ENCODE measurements at regions not wholly inside any gene's neighbourhood (a gene's known extent, or its start where the extent isn't known, plus 50 kb on each side); places are given as distances from the start of the nearest gene placed in this dataset.

DNA sequence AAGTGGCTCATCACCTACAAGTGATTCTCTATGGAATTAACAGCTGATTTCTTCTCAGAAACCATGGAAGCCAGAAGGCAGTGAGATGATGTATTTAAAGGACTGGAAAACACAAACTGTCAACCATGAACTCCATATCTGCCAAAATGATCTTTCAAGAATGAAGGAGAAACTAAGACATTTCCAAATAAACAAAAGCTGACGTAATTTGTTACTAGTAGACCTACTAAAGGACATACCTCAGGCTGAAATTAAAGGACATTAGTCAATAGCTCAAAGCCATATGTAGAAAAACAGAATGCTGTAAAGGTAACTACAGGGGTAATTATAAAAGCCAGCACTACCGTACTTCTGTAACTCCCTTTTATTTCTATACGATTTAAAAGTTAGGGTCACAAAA lies 129.4 kb upstream of the TMEM45B start:
- no peak overlapping the region for H3K27ac ChIP-seq (ENCODE audit: low read depth, low read length)
- no peak for DNase-seq
- H3K23ac ChIP-seq (ENCODE audit: low read length) = no peak overlapping the region
- no peak overlapping the region for H3K9ac ChIP-seq (ENCODE audit: low read length)
- no peaks in the 10 kb centered on the region for H3K36me3 ChIP-seq (ENCODE audit: control insufficient read depth, insufficient read depth, low read length)
- no peaks in the 10 kb centered on the region for H3K4me1 ChIP-seq (ENCODE audit: control insufficient read depth, low read depth, low read length)
- H3K4ac ChIP-seq (ENCODE audit: low read depth, low read length) = no peak overlapping the region
- no peak overlapping the region for H3K4me3 ChIP-seq (ENCODE audit: low read length)
- H3K56ac ChIP-seq (ENCODE audit: low read length) = no peak overlapping the region
- no peak overlapping the region for H2AK5ac ChIP-seq (ENCODE audit: low read length)
- H4K5ac ChIP-seq (ENCODE audit: low read length) = no peak overlapping the region
- no CpG with 5 or more reads among the region's 3 CpGs for WGBS (ENCODE audit: extremely low coverage, insufficient coverage, low lambda C conversion rate)
- H4K8ac ChIP-seq (ENCODE audit: low read depth, low read length) = no peak overlapping the region
- H3K18ac ChIP-seq (ENCODE audit: low read length) = no peak overlapping the region
- H3K27me3 ChIP-seq (ENCODE audit: insufficient read depth, low read length, poor library complexity) = no peaks in the 10 kb centered on the region
- no peaks in the 10 kb centered on the region for H3K79me1 ChIP-seq (ENCODE audit: low read length)
- no peak overlapping the region for H2BK120ac ChIP-seq (ENCODE audit: low read depth, low read length)
- no peak overlapping the region for H2BK5ac ChIP-seq (ENCODE audit: low read length)
- H3K79me2 ChIP-seq (ENCODE audit: control insufficient read depth, insufficient read depth, low read length) = no peaks in the 10 kb centered on the region
- no peak overlapping the region for H3K4me2 ChIP-seq (ENCODE audit: low read length)
- no peak overlapping the region for H2BK15ac ChIP-seq (replicated peaks; ENCODE audit: low read depth)

DNA sequence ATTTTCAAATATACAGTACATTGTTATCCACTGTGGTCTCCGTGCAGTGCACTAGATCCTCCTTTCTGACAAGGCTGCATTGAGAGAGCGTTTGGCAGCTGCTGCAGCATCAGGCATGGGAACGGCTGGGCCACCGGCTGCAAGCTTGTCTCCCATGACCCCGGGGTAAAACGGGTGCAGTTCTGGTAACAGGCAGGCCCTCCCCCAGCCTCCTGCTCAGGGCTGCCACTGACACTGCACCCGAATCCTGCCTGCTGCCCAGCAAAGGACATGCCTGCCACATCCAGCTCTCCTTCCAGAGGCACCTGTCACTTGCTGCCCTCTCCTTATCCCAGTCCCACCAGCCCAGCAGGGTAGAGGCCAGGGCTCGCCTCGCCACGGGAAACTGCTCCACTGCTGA lies 124.5 kb upstream of the TMEM45B start:
- no peak overlapping the region for H2BK120ac ChIP-seq (ENCODE audit: low read depth, low read length)
- no peak overlapping the region for H4K5ac ChIP-seq (ENCODE audit: low read length)
- H3K79me1 ChIP-seq (ENCODE audit: low read length) = no peaks in the 10 kb centered on the region
- no peaks in the 10 kb centered on the region for H3K79me2 ChIP-seq (ENCODE audit: control insufficient read depth, insufficient read depth, low read length)
- no peak overlapping the region for H3K4me2 ChIP-seq (ENCODE audit: low read length)
- H2AK5ac ChIP-seq (ENCODE audit: low read length) = no peak overlapping the region
- H3K9ac ChIP-seq (ENCODE audit: low read length) = no peak overlapping the region
- no peak overlapping the region for H3K18ac ChIP-seq (ENCODE audit: low read length)
- H3K36me3 ChIP-seq (ENCODE audit: control insufficient read depth, insufficient read depth, low read length) = no peaks in the 10 kb centered on the region
- H3K4me1 ChIP-seq (ENCODE audit: control insufficient read depth, low read depth, low read length) = no peaks in the 10 kb centered on the region
- no peak overlapping the region for H3K23ac ChIP-seq (ENCODE audit: low read length)
- H3K27ac ChIP-seq (ENCODE audit: low read depth, low read length) = no peak overlapping the region
- WGBS (ENCODE audit: extremely low coverage, insufficient coverage, low lambda C conversion rate) = no CpG with 5 or more reads among the region's 10 CpGs
- H2BK15ac ChIP-seq (replicated peaks; ENCODE audit: low read depth) = no peak overlapping the region
- no peak overlapping the region for H3K4me3 ChIP-seq (ENCODE audit: low read length)
- H3K56ac ChIP-seq (ENCODE audit: low read length) = no peak overlapping the region
- no peaks in the 10 kb centered on the region for H3K27me3 ChIP-seq (ENCODE audit: insufficient read depth, low read length, poor library complexity)
- no peak overlapping the region for H3K4ac ChIP-seq (ENCODE audit: low read depth, low read length)
- H4K8ac ChIP-seq (ENCODE audit: low read depth, low read length) = no peak overlapping the region
- no peak for DNase-seq
- no peak overlapping the region for H2BK5ac ChIP-seq (ENCODE audit: low read length)

DNA sequence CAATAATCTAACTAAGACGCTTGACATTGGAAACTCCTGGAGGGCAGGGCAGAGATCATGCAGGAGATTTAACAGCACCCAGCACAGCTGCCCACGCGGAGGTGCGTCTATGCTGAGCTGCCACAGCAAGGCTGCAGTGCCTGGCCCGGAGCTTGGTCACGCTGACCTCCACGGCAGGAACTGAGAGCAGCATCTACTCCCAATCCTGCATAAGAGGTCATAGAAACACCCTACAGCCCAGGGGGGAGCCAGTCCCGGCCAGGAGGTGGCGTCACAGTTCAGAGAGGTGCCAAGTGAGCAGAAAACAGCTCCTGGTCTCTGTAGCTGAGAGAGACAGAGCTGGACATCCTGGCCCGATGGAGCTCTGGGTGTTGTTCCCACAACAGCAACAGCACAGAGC lies 121.1 kb upstream of the TMEM45B start:
- H3K23ac ChIP-seq (ENCODE audit: low read length) = no peak overlapping the region
- no peak overlapping the region for H2AK5ac ChIP-seq (ENCODE audit: low read length)
- no peaks in the 10 kb centered on the region for H3K79me2 ChIP-seq (ENCODE audit: control insufficient read depth, insufficient read depth, low read length)
- H3K4ac ChIP-seq (ENCODE audit: low read depth, low read length) = no peak overlapping the region
- no peak overlapping the region for H2BK5ac ChIP-seq (ENCODE audit: low read length)
- no peak overlapping the region for H4K8ac ChIP-seq (ENCODE audit: low read depth, low read length)
- no peak overlapping the region for H2BK120ac ChIP-seq (ENCODE audit: low read depth, low read length)
- H3K79me1 ChIP-seq (ENCODE audit: low read length) = no peaks in the 10 kb centered on the region
- no peak overlapping the region for H3K9ac ChIP-seq (ENCODE audit: low read length)
- H2BK15ac ChIP-seq (replicated peaks; ENCODE audit: low read depth) = no peak overlapping the region
- H3K56ac ChIP-seq (ENCODE audit: low read length) = no peak overlapping the region
- H3K4me1 ChIP-seq (ENCODE audit: control insufficient read depth, low read depth, low read length) = no peaks in the 10 kb centered on the region
- no peak overlapping the region for H4K5ac ChIP-seq (ENCODE audit: low read length)
- H3K27ac ChIP-seq (ENCODE audit: low read depth, low read length) = no peak overlapping the region
- no peak overlapping the region for H3K18ac ChIP-seq (ENCODE audit: low read length)
- H3K27me3 ChIP-seq (ENCODE audit: insufficient read depth, low read length, poor library complexity) = no peaks in the 10 kb centered on the region
- WGBS (ENCODE audit: extremely low coverage, insufficient coverage, low lambda C conversion rate) = no CpG with 5 or more reads among the region's 10 CpGs
- H3K36me3 ChIP-seq (ENCODE audit: control insufficient read depth, insufficient read depth, low read length) = no peaks in the 10 kb centered on the region
- H3K4me3 ChIP-seq (ENCODE audit: low read length) = no peak overlapping the region
- peak; percentile 21 for DNase-seq
- H3K4me2 ChIP-seq (ENCODE audit: low read length) = no peak overlapping the region

DNA sequence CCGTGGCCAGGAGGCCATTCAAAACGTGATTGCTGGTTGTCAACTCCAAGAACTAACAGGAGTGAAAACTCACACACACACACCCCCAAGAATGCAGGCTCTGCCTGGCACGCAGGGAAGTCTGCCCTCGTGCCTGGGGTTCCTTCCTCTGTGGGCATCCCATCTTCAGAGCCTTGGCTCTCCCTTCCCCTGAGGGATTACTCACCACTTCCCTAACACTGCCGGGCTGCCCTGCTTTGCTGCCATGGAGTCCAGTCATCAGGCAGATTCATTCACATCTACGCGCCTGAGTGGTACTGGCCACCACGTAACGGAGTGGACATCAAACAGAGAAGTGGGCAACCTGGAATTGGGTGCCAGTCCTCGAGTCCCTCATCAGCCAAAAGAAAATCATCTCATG lies 120.7 kb upstream of the TMEM45B start:
- Histone ChIP-seq H3K79me1 (ENCODE audit: low read length) (no peaks in the 10 kb centered on the region), H2BK120ac (ENCODE audit: low read depth, low read length) (no peak overlapping the region), H3K9ac (ENCODE audit: low read length) (no peak overlapping the region), H3K23ac (ENCODE audit: low read length) (no peak overlapping the region), H3K4me3 (ENCODE audit: low read length) (no peak overlapping the region), H3K4ac (ENCODE audit: low read depth, low read length) (no peak overlapping the region), H2AK5ac (ENCODE audit: low read length) (no peak overlapping the region), H3K4me1 (ENCODE audit: control insufficient read depth, low read depth, low read length) (no peaks in the 10 kb centered on the region), H3K36me3 (ENCODE audit: control insufficient read depth, insufficient read depth, low read length) (no peaks in the 10 kb centered on the region), H3K27me3 (ENCODE audit: insufficient read depth, low read length, poor library complexity) (no peaks in the 10 kb centered on the region), H2BK15ac (replicated peaks; ENCODE audit: low read depth) (no peak overlapping the region), H3K27ac (ENCODE audit: low read depth, low read length) (no peak overlapping the region), H3K79me2 (ENCODE audit: control insufficient read depth, insufficient read depth, low read length) (no peaks in the 10 kb centered on the region), H4K8ac (ENCODE audit: low read depth, low read length) (no peak overlapping the region), H4K5ac (ENCODE audit: low read length) (no peak overlapping the region), H3K18ac (ENCODE audit: low read length) (no peak overlapping the region), H3K4me2 (ENCODE audit: low read length) (no peak overlapping the region), H2BK5ac (ENCODE audit: low read length) (no peak overlapping the region), H3K56ac (ENCODE audit: low read length) (no peak overlapping the region)
- no CpG with 5 or more reads among the region's 10 CpGs for WGBS (ENCODE audit: extremely low coverage, insufficient coverage, low lambda C conversion rate)
- DNase-seq = no peak

DNA sequence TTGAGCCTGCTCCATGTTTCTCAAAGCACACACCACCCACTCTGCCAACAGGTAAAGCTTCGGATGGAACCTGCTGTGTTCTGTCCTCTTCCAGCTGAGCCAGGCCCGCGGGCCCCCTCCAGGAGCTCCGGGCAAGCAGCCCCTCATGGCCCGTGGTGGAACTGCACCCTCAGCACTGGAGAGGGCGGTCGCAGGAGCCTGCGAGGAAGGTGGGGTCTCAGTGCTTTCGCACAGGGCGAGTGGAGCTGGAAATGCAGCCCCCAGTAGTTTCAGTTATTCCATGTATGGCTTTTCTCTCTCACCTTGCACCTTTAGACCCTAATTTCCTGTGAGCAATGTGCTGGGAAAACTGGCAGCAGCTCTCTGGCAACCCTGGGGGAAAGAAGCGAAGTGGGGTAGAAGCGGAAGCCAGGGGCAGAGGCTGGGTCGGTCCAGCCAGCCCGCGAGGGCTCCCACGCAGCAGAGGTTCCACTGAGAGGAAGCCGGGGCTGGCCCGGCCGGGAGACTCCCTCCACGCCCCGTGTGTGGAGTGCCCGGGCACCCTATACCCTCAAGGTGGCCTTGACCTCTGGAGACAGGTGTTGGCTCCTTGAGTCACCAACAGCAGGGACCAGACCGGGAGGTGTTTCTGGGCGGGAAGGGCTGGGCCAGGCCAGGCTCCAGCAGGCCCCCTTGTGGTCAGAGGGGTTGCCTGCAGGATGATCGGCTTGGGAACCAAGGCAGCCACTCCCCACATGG lies 119.9 kb upstream of the TMEM45B start:
- H2AK5ac ChIP-seq (ENCODE audit: low read length) = no peak overlapping the region
- no peaks in the 10 kb centered on the region for H3K4me1 ChIP-seq (ENCODE audit: control insufficient read depth, low read depth, low read length)
- no peak overlapping the region for H3K4ac ChIP-seq (ENCODE audit: low read depth, low read length)
- H3K4me3 ChIP-seq (ENCODE audit: low read length) = no peak overlapping the region
- no peak overlapping the region for H3K23ac ChIP-seq (ENCODE audit: low read length)
- WGBS (ENCODE audit: extremely low coverage, insufficient coverage, low lambda C conversion rate) = no CpG with 5 or more reads among the region's 25 CpGs
- DNase-seq = peak; percentile 83
- no peaks in the 10 kb centered on the region for H3K36me3 ChIP-seq (ENCODE audit: control insufficient read depth, insufficient read depth, low read length)
- H3K79me2 ChIP-seq (ENCODE audit: control insufficient read depth, insufficient read depth, low read length) = no peaks in the 10 kb centered on the region
- no peak overlapping the region for H2BK15ac ChIP-seq (replicated peaks; ENCODE audit: low read depth)
- H3K27me3 ChIP-seq (ENCODE audit: insufficient read depth, low read length, poor library complexity) = no peaks in the 10 kb centered on the region
- H2BK120ac ChIP-seq (ENCODE audit: low read depth, low read length) = no peak overlapping the region
- H3K4me2 ChIP-seq (ENCODE audit: low read length) = peak overlapping the region; percentile 72
- no peak overlapping the region for H3K27ac ChIP-seq (ENCODE audit: low read depth, low read length)
- no peak overlapping the region for H2BK5ac ChIP-seq (ENCODE audit: low read length)
- no peak overlapping the region for H3K9ac ChIP-seq (ENCODE audit: low read length)
- H3K18ac ChIP-seq (ENCODE audit: low read length) = no peak overlapping the region
- no peak overlapping the region for H3K56ac ChIP-seq (ENCODE audit: low read length)
- H3K79me1 ChIP-seq (ENCODE audit: low read length) = no peaks in the 10 kb centered on the region
- H4K8ac ChIP-seq (ENCODE audit: low read depth, low read length) = no peak overlapping the region
- H4K5ac ChIP-seq (ENCODE audit: low read length) = no peak overlapping the region
